HEK293 (cell line): ENCODE measurements at regions not wholly inside any gene's neighbourhood (a gene's known extent, or its start where the extent isn't known, plus 50 kb on each side); places are given as distances from the start of the nearest gene placed in this dataset.

ENCODE experiments used
- SP2 ChIP-seq: fragments of 450-650 bp; formaldehyde crosslinking; IDR thresholded peaks from 2 replicates; pipeline ENCODE4 v1.5.1; 2016; ENCODE audit warnings: missing biosample characterization, missing genetic modification characterization
- ZBTB1 ChIP-seq: fragments of 450-650 bp; formaldehyde crosslinking; IDR thresholded peaks from 2 replicates; pipeline ENCODE4 v1.5.1; 2016; ENCODE audit warnings: missing biosample characterization, missing genetic modification characterization
- ZNF202 ChIP-seq: fragments of 450-650 bp; formaldehyde crosslinking; IDR thresholded peaks from 2 replicates; pipeline ENCODE4 v1.5.1; 2016; ENCODE audit warnings: missing biosample characterization, missing genetic modification characterization, borderline replicate concordance
- ZNF394 ChIP-seq: fragments of 450-650 bp; formaldehyde crosslinking; IDR thresholded peaks from 2 replicates; pipeline ENCODE4 v1.5.1; 2016; ENCODE audit warnings: missing biosample characterization, missing genetic modification characterization, mild to moderate bottlenecking, moderate library complexity, borderline replicate concordance
- ZNF423 ChIP-seq: fragments of 450-650 bp; formaldehyde crosslinking; IDR thresholded peaks from 2 replicates; pipeline ENCODE4 v1.5.1; 2016; ENCODE audit warnings: missing biosample characterization, missing genetic modification characterization
- TF ChIP-seq, protein P1 (sequence below): fragments of 450-650 bp; formaldehyde crosslinking; IDR thresholded peaks from 2 replicates; pipeline ENCODE4 v1.5.1; 2016; ENCODE audit warnings: missing biosample characterization, missing genetic modification characterization

DNA sequence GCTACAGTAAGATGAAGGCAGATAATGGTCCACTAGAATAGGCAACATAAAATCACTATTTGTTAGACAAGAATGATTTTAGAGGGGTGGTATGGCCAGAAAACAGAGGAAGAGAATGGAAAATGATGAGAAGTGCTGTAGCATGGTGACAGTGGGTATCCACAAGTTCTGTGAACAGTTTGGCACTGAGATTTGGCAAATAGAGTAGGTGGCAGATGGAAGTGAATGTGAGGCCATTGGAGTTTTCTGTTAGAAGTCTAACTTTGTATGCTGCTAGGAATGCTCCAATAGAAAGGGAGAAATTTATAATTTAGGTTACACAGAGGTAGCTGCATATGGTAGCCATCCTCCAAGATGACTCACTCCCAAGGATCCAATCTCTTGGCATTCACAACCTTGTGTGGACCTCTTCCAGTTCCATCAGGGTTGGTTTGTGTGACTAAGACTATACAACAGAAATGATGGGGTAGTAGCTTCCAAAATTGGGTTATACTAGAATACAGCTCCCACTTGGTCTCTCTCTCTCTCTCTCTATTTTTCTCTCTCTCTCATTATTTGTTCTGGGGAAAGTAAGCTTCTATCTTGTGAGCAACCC lies 646.9 kb upstream of the ZNF608 start:
- TF ChIP-seq SP2 (tag by site-specific recombination) = no peak
- no peak for TF ChIP-seq ZNF202 (tag by site-specific recombination)
- no peak for TF ChIP-seq ZNF423 (tag by site-specific recombination)
- TF ChIP-seq ZNF394 (tag by site-specific recombination) = no peak
- TF ChIP-seq ZBTB1 (tag by site-specific recombination) = no peak
- TF ChIP-seq, protein P1, sequence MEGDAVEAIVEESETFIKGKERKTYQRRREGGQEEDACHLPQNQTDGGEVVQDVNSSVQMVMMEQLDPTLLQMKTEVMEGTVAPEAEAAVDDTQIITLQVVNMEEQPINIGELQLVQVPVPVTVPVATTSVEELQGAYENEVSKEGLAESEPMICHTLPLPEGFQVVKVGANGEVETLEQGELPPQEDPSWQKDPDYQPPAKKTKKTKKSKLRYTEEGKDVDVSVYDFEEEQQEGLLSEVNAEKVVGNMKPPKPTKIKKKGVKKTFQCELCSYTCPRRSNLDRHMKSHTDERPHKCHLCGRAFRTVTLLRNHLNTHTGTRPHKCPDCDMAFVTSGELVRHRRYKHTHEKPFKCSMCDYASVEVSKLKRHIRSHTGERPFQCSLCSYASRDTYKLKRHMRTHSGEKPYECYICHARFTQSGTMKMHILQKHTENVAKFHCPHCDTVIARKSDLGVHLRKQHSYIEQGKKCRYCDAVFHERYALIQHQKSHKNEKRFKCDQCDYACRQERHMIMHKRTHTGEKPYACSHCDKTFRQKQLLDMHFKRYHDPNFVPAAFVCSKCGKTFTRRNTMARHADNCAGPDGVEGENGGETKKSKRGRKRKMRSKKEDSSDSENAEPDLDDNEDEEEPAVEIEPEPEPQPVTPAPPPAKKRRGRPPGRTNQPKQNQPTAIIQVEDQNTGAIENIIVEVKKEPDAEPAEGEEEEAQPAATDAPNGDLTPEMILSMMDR (tag by site-specific recombination) = no peak
